Endothelial cell of umbilical vein (primary cell): ENCODE measurements at regions not wholly inside any gene's neighbourhood (a gene's known extent, or its start where the extent isn't known, plus 50 kb on each side); places are given as distances from the start of the nearest gene placed in this dataset.

ENCODE experiments used
- BruUV-seq: library from RNA; stranded (reverse); fragments of 400-500 nt; replicated peaks from 2 replicates; lab custom pipeline; 2021; lab: Mats Ljungman, UMichigan
- CTCF ChIA-PET: fragments of 300-600, 350-600 bp; sonication (Branson Sonifier 250); formaldehyde crosslinking; loops from one replicate; lab custom pipeline; 2021; ENCODE audit warnings: antibody characterized with exemption, inconsistent platforms; lab: Charles Lee
- POLR2A ChIA-PET: fragments of 300-600, 350-600 bp; sonication (Branson Sonifier 250); formaldehyde crosslinking; loops from one replicate; lab custom pipeline; 2021; ENCODE audit warnings: antibody characterized with exemption, inconsistent platforms; lab: Charles Lee
- DNase-seq: peaks from one replicate; pipeline ENCODE4 v3.0.0-alpha.2; 2011; ENCODE audit warnings: low read depth, low spot score
- FAIRE-seq: peaks from 2 replicates; lab custom pipeline; 2011; peaks lifted over from hg19 to GRCh38; lab: Jason Lieb, UNC
- H2AFZ ChIP-seq: 2 replicates; pipeline ENCODE4 v1.6.0; 2012; ENCODE audit warnings: low read depth, low read length, control low read depth, inconsistent platforms
- H3K27ac ChIP-seq: 2 replicates; pipeline ENCODE4 v1.5.1; 2011; ENCODE audit warnings: low read depth, mild to moderate bottlenecking, control low read depth, low read length, moderate library complexity; ENCODE audit not compliant: insufficient read depth
- H3K27me3 ChIP-seq, 2 experiments: 2 replicates each; pipeline versions ENCODE4 v1.6.0 to v1.6.1; 2011; ENCODE audit warnings: low read length in 2 of 2, mixed read lengths in 1 of 2; ENCODE audit not compliant: control insufficient read depth in 2 of 2, insufficient read depth in 2 of 2
- H3K36me3 ChIP-seq, 2 experiments: 2 replicates in 1 of 2; 3 replicates in 1 of 2; pipeline ENCODE4 v1.5.1; 2011; ENCODE audit warnings: low read length in 2 of 2, mild to moderate bottlenecking in 1 of 2, moderate library complexity in 1 of 2; ENCODE audit not compliant: control insufficient read depth in 2 of 2, insufficient read depth in 2 of 2; ENCODE audit errors: extremely low read depth in 1 of 2
- H3K4me1 ChIP-seq: 3 replicates; pipeline ENCODE4 v1.5.1; 2011; ENCODE audit warnings: mild to moderate bottlenecking, low read length; ENCODE audit not compliant: control insufficient read depth, insufficient read depth; ENCODE audit errors: extremely low read depth
- H3K4me2 ChIP-seq: 2 replicates; pipeline ENCODE4 v1.6.1; 2011; ENCODE audit warnings: low read length, control low read depth, mixed read lengths; ENCODE audit not compliant: insufficient read depth
- H3K4me3 ChIP-seq, 3 experiments: fragments of 200-600 bp in 1 of 3; sonication (generic), shearing (Covaris generic) in 1 of 3; replicated peaks in 1 of 3; 2 replicates each; pipeline ENCODE4 v1.5.1; 2011 to 2016; ENCODE audit warnings: control low read depth in 3 of 3, low read length in 3 of 3, mild to moderate bottlenecking in 2 of 3, inconsistent platforms in 1 of 3, low read depth in 1 of 3, moderate library complexity in 1 of 3; ENCODE audit not compliant: insufficient read depth in 1 of 3
- H3K79me2 ChIP-seq: 2 replicates; pipeline ENCODE4 v1.6.0; 2012; ENCODE audit warnings: low read length, inconsistent platforms; ENCODE audit not compliant: control insufficient read depth, insufficient read depth
- H3K9ac ChIP-seq: replicated peaks from 2 replicates; pipeline ENCODE3; 2011; ENCODE audit warnings: low read length, control low read depth; ENCODE audit not compliant: insufficient read depth; ENCODE audit errors: extremely low read depth
- H3K9me1 ChIP-seq: replicated peaks from 3 replicates; pipeline ENCODE4 v1.6.0; 2011; ENCODE audit warnings: mild to moderate bottlenecking, low read length; ENCODE audit not compliant: control insufficient read depth, insufficient read depth; ENCODE audit errors: extremely low read depth
- H3K9me3 ChIP-seq: replicated peaks from 2 replicates; pipeline ENCODE4 v1.5.1; 2012; ENCODE audit warnings: low read length, inconsistent platforms; ENCODE audit not compliant: control insufficient read depth, insufficient read depth
- H4K20me1 ChIP-seq: replicated peaks from 2 replicates; pipeline ENCODE3; 2011; ENCODE audit warnings: mild to moderate bottlenecking, low read length; ENCODE audit not compliant: control insufficient read depth, insufficient read depth; ENCODE audit errors: extremely low read depth
- CTCF ChIP-seq, 2 donors: IDR thresholded peaks; 1 replicate in 1 of 2; 2 replicates in 1 of 2; pipeline ENCODE4 v1.5.1; 2011; ENCODE audit warnings: low read length in 2 of 2, mild to moderate bottlenecking in 2 of 2, moderate library complexity in 2 of 2, control low read depth in 1 of 2, inconsistent platforms in 1 of 2, low read depth in 1 of 2; ENCODE audit not compliant: insufficient read depth in 1 of 2; ENCODE audit errors: extremely low read depth in 1 of 2
- EZH2 ChIP-seq: IDR thresholded peaks from 2 replicates; pipeline ENCODE4 v1.6.1; 2012; ENCODE audit warnings: borderline replicate concordance, low read depth, mild to moderate bottlenecking, moderate library complexity, low read length, inconsistent platforms; ENCODE audit not compliant: severe bottlenecking
- FOS ChIP-seq: IDR thresholded peaks from 2 replicates; pipeline ENCODE4 v1.6.1; 2011; ENCODE audit warnings: mild to moderate bottlenecking, low read length, moderate library complexity, borderline replicate concordance; ENCODE audit not compliant: insufficient read depth
- GATA2 ChIP-seq: IDR thresholded peaks from 2 replicates; pipeline ENCODE4 v1.7.0; 2011; ENCODE audit warnings: low read depth, mild to moderate bottlenecking, moderate library complexity, mixed read lengths, low read length; ENCODE audit not compliant: insufficient read length, insufficient read depth
- JUN ChIP-seq: IDR thresholded peaks from 2 replicates; pipeline ENCODE4 v1.6.1; 2011; ENCODE audit warnings: borderline replicate concordance, low read depth; ENCODE audit not compliant: insufficient read length, insufficient read depth
- MAX ChIP-seq: IDR thresholded peaks from 2 replicates; pipeline ENCODE4 v1.6.1; 2011; ENCODE audit not compliant: insufficient read depth, insufficient read length
- MYC ChIP-seq: IDR thresholded peaks from one replicate; pipeline ENCODE4 v1.6.1; 2011; ENCODE audit warnings: mild to moderate bottlenecking, low read depth, low read length
- POLR2A ChIP-seq: IDR thresholded peaks from 2 replicates; pipeline ENCODE4 v1.6.1; 2012; ENCODE audit warnings: low read depth, mild to moderate bottlenecking, control low read depth, low read length
- POLR2AphosphoS5 ChIP-seq: IDR thresholded peaks from 2 replicates; pipeline ENCODE4 v1.6.1; 2012; ENCODE audit warnings: low read depth, mild to moderate bottlenecking, control low read depth, low read length, moderate library complexity; ENCODE audit not compliant: insufficient read depth
- dilution Hi-C: fragments of 300-500 bp; cut with MboI; formaldehyde crosslinking; loops from one replicate; pipeline ENCODE4 v1.15.0; 2019; ENCODE audit warnings: low sequenced_read_pairs; ENCODE audit not compliant: extremely low pct_ligation_motif_present
- intact Hi-C: fragments of 100-400 bp; cut with micrococcal nuclease; formaldehyde crosslinking; loops from one replicate; pipeline ENCODE4 v1.10.0; 2022

- CTCF ChIA-PET: interaction anchor here (0.6 to 3.7 kb wide), 7 partner anchors 12 to 717 kb away, joined by 3 to 27 read pairs (median 3); no protein-coding TSS in a partner anchor
- no TSS peak for BruUV-seq
- no peak overlapping the region for H2AFZ ChIP-seq
These were observed 558.8 kb upstream of the ADAMTS9 start for GRCh38 chr3:65246561-65246960.

More at GRCh38 chr3:65246561-65246960, 558.8 kb upstream of the ADAMTS9 start:
- Histone ChIP-seq H3K36me3 (no peaks in the 10 kb centered on the region), H3K9me3 (no peaks in the 10 kb centered on the region), H3K4me2 (no peak overlapping the region), H3K4me3 (no peak overlapping the region), H3K27me3 (no peaks in the 10 kb centered on the region), H3K27ac (no peak overlapping the region), H3K9me1 (no peaks in the 10 kb centered on the region), H3K79me2 (no peaks in the 10 kb centered on the region), H3K4me1 (no peaks in the 10 kb centered on the region), H4K20me1 (no peaks in the 10 kb centered on the region), H3K9ac (no peak overlapping the region)
- POLR2A ChIA-PET: no interaction called here
- intact Hi-C loops: loop anchor here (5.0 to 10.0 kb wide), 2 partner anchors 524 to 562 kb away; partner anchors contain the start of gene ADAMTS9
- dilution Hi-C loops: loop anchor here (10.0 kb wide), 1 partner anchor 712 kb away; no protein-coding TSS in a partner anchor
- no peak for FAIRE-seq
- DNase-seq: no peak
- TF ChIP-seq MYC: no peak
- no peak for TF ChIP-seq JUN
- TF ChIP-seq CTCF (IDR thresholded peaks at IDR 0.05; ENCODE audit: extremely low read depth in 1 of 2, insufficient read depth in 1 of 2, low read depth in 1 of 2, low read length in 2 of 2): no peak
- no peak for TF ChIP-seq FOS
- no peak for TF ChIP-seq GATA2
- no peak for TF ChIP-seq MAX
- TF ChIP-seq POLR2A: no peak
- no peak for TF ChIP-seq POLR2AphosphoS5
- TF ChIP-seq EZH2: no peak
